Keratinocyte (primary cell): ENCODE measurements at regions not wholly inside any gene's neighbourhood (a gene's known extent, or its start where the extent isn't known, plus 50 kb on each side); places are given as distances from the start of the nearest gene placed in this dataset.

Experiments
- DNase-seq: peaks from one replicate; pipeline ENCODE4 v3.0.0-alpha.2; 2011; ENCODE audit warnings: low read depth, missing footprints, low spot score
- FAIRE-seq: peaks from 2 replicates; lab custom pipeline; 2011; peaks lifted over from hg19 to GRCh38; lab: Jason Lieb, UNC
- H2AFZ ChIP-seq: 2 replicates; pipeline ENCODE4 v1.6.0; 2012; ENCODE audit warnings: low read length, control low read depth, inconsistent platforms; ENCODE audit not compliant: control insufficient read depth
- H3K27ac ChIP-seq: 2 replicates; pipeline ENCODE4 v1.5.1; 2011; ENCODE audit warnings: low read length; ENCODE audit not compliant: control insufficient read depth, insufficient read depth
- H3K27me3 ChIP-seq: 3 replicates; pipeline ENCODE4 v1.6.0; 2011; ENCODE audit warnings: low read length; ENCODE audit not compliant: control insufficient read depth, insufficient read depth; ENCODE audit errors: extremely low read depth
- H3K36me3 ChIP-seq, 2 experiments: 2 replicates in 1 of 2; 3 replicates in 1 of 2; pipeline ENCODE4 v1.5.1; 2011; ENCODE audit warnings: low read length in 2 of 2, mild to moderate bottlenecking in 1 of 2; ENCODE audit not compliant: control insufficient read depth in 2 of 2, insufficient read depth in 2 of 2; ENCODE audit errors: extremely low read depth in 1 of 2
- H3K4me1 ChIP-seq: 3 replicates; pipeline ENCODE4 v1.5.1; 2011; ENCODE audit warnings: low read length; ENCODE audit not compliant: control insufficient read depth, insufficient read depth; ENCODE audit errors: extremely low read depth
- H3K4me2 ChIP-seq: 3 replicates; pipeline ENCODE4 v1.6.0; 2011; ENCODE audit warnings: low read depth, low read length; ENCODE audit not compliant: control insufficient read depth, insufficient read depth; ENCODE audit errors: extremely low read depth
- H3K4me3 ChIP-seq, 3 experiments: fragments of 200-600 bp in 1 of 3; sonication (generic) in 1 of 3; 2 replicates in 2 of 3; 3 replicates in 1 of 3; pipeline ENCODE4 v1.5.1; 2011 to 2016; ENCODE audit warnings: low read length in 3 of 3, mild to moderate bottlenecking in 3 of 3, control low read depth in 2 of 3, inconsistent platforms in 1 of 3, low read depth in 1 of 3, mixed read lengths in 1 of 3, mixed run types in 1 of 3, moderate library complexity in 1 of 3; ENCODE audit not compliant: control insufficient read depth in 2 of 3, insufficient read depth in 2 of 3; ENCODE audit errors: extremely low read depth in 1 of 3
- H3K79me2 ChIP-seq: 2 replicates; pipeline ENCODE4 v1.6.0; 2012; ENCODE audit warnings: low read length; ENCODE audit not compliant: control insufficient read depth, insufficient read depth
- H3K9ac ChIP-seq: 3 replicates; pipeline ENCODE4 v1.6.0; 2011; ENCODE audit warnings: low read length; ENCODE audit not compliant: control insufficient read depth, insufficient read depth; ENCODE audit errors: extremely low read depth
- H3K9me1 ChIP-seq: 3 replicates; pipeline ENCODE4 v1.6.0; 2011; ENCODE audit warnings: low read length; ENCODE audit not compliant: control insufficient read depth, insufficient read depth; ENCODE audit errors: extremely low read depth
- H3K9me3 ChIP-seq: 2 replicates; pipeline ENCODE4 v1.5.1; 2012; ENCODE audit warnings: low read depth, low read length; ENCODE audit not compliant: control insufficient read depth
- H4K20me1 ChIP-seq: 3 replicates; pipeline ENCODE4 v1.6.0; 2011; ENCODE audit warnings: low read length; ENCODE audit not compliant: control insufficient read depth, insufficient read depth; ENCODE audit errors: extremely low read depth
- EZH2 ChIP-seq: IDR thresholded peaks from one replicate; pipeline ENCODE4 v1.6.1; 2012; ENCODE audit warnings: inconsistent platforms, mild to moderate bottlenecking, low read length, moderate library complexity
- dilution Hi-C: fragments of 300-500 bp; cut with MboI; formaldehyde crosslinking; loops from one replicate; pipeline ENCODE4 v1.7.0; 2020; ENCODE audit warnings: low sequenced_read_pairs; ENCODE audit not compliant: extremely low pct_ligation_motif_present
- TF ChIP-seq, protein P1 (sequence below), 3 experiments: IDR thresholded peaks in 1 of 3; conservative IDR thresholded peaks in 1 of 3; optimal IDR thresholded peaks in 1 of 3; 2 replicates in 2 of 3; 3 replicates in 1 of 3; pipeline versions ENCODE3 to v1.5.1; 2011; ENCODE audit warnings: low read length in 3 of 3, mild to moderate bottlenecking in 3 of 3, moderate library complexity in 2 of 3, control low read depth in 1 of 3, inconsistent platforms in 1 of 3; ENCODE audit not compliant: insufficient read depth in 2 of 3; ENCODE audit errors: extremely low read depth in 1 of 3

DNA sequence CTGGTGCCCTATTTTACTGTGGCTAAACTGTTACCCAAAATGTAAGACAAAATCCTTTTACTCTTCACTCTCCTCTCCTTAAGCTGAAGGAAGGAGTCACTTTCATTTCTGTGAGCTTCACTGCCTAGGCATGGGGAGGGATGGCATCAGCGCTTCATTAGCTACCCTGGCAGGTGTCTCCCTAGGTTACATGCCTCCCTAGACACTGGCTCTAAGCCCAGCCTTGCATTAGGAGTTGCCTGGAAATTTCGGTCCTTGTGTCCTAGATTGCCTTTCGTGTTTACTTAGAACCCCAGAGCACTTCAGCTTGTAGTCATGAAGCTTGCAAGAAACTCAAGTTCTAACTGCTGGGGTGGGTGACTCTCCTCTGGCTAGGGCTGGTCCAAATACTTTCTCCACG lies 520.5 kb upstream of the STXBP6 start:
- TF ChIP-seq EZH2: no peak
- TF ChIP-seq, protein P1, sequence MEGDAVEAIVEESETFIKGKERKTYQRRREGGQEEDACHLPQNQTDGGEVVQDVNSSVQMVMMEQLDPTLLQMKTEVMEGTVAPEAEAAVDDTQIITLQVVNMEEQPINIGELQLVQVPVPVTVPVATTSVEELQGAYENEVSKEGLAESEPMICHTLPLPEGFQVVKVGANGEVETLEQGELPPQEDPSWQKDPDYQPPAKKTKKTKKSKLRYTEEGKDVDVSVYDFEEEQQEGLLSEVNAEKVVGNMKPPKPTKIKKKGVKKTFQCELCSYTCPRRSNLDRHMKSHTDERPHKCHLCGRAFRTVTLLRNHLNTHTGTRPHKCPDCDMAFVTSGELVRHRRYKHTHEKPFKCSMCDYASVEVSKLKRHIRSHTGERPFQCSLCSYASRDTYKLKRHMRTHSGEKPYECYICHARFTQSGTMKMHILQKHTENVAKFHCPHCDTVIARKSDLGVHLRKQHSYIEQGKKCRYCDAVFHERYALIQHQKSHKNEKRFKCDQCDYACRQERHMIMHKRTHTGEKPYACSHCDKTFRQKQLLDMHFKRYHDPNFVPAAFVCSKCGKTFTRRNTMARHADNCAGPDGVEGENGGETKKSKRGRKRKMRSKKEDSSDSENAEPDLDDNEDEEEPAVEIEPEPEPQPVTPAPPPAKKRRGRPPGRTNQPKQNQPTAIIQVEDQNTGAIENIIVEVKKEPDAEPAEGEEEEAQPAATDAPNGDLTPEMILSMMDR (optimal IDR thresholded peaks at IDR 0.05 in 1 of 3, IDR thresholded peaks at IDR 0.05 in 1 of 3, conservative IDR thresholded peaks at IDR 0.05 in 1 of 3; ENCODE audit: extremely low read depth in 1 of 3, insufficient read depth in 2 of 3, low read length in 3 of 3): no peak
- dilution Hi-C loops: no loop called here
- no peaks in the 10 kb centered on the region for H3K79me2 ChIP-seq
- H3K4me2 ChIP-seq: no peak overlapping the region
- H3K4me1 ChIP-seq: no peaks in the 10 kb centered on the region
- H3K9me1 ChIP-seq: no peaks in the 10 kb centered on the region
- no peak for FAIRE-seq
- H3K36me3 ChIP-seq: no peaks in the 10 kb centered on the region
- H3K9ac ChIP-seq: no peak overlapping the region
- H3K27me3 ChIP-seq: no peaks in the 10 kb centered on the region
- no peak for DNase-seq
- no peak overlapping the region for H2AFZ ChIP-seq
- no peak overlapping the region for H3K4me3 ChIP-seq
- H3K9me3 ChIP-seq: peaks cover 2% of the 10 kb centered on the region
- H3K27ac ChIP-seq: no peak overlapping the region
- no peaks in the 10 kb centered on the region for H4K20me1 ChIP-seq

DNA sequence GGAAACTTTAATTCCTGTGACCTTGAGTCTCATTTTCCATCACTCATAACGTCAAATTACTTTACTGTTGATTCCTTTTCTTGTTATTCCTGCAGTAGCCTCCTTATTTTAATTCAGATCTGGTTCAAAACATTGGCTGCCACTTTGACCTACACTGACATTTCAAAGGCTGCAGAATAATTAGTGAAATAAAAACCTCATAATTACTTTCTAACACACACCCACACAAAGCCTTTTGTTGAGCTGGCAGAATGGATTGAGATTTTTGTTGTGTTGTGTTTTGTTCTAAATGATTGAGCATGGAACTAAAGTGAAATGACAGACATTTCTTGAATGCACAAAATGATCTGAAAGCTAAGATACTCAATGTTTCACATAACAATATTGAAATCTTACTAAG lies 507.5 kb upstream of the STXBP6 start:
- Histone ChIP-seq H3K36me3 (no peaks in the 10 kb centered on the region), H3K4me1 (no peaks in the 10 kb centered on the region), H2AFZ (no peak overlapping the region), H3K79me2 (no peaks in the 10 kb centered on the region), H3K4me3 (no peak overlapping the region), H3K9ac (no peak overlapping the region), H3K4me2 (no peak overlapping the region), H3K9me3 (no peaks in the 10 kb centered on the region), H3K9me1 (no peaks in the 10 kb centered on the region), H4K20me1 (no peaks in the 10 kb centered on the region), H3K27ac (no peak overlapping the region), H3K27me3 (no peaks in the 10 kb centered on the region)
- dilution Hi-C loops: no loop called here
- no peak for DNase-seq
- FAIRE-seq: no peak
- TF ChIP-seq, protein P1 (optimal IDR thresholded peaks at IDR 0.05 in 1 of 3, IDR thresholded peaks at IDR 0.05 in 1 of 3, conservative IDR thresholded peaks at IDR 0.05 in 1 of 3; ENCODE audit: extremely low read depth in 1 of 3, insufficient read depth in 2 of 3, low read length in 3 of 3): no peak
- no peak for TF ChIP-seq EZH2
